Prostate gland (tissue), 2 donors: ENCODE measurements at regions not wholly inside any gene's neighbourhood (a gene's known extent, or its start where the extent isn't known, plus 50 kb on each side); places are given as distances from the start of the nearest gene placed in this dataset.

Source experiments
- POLR2A ChIP-seq: fragments of 450-650 bp; IDR thresholded peaks from one replicate; pipeline ENCODE4 v1.6.1; 2016; ENCODE audit warnings: antibody characterized with exemption, mild to moderate bottlenecking
- POLR2AphosphoS5 ChIP-seq: sonication (generic); formaldehyde crosslinking; IDR thresholded peaks from one replicate; pipeline ENCODE4 v1.6.1; 2017; ENCODE audit warnings: antibody characterized with exemption
- TF ChIP-seq, protein P1 (sequence below), 4 experiments: fragments of 200-600 bp in 2 of 4; fragments of 450-650 bp in 2 of 4; sonication (generic) in 2 of 4; IDR thresholded peaks; 1 replicate in 3 of 4; 2 replicates in 1 of 4; pipeline ENCODE4 v1.5.1; 2016 to 2019; ENCODE audit warnings: antibody characterized with exemption in 4 of 4, mild to moderate bottlenecking in 2 of 4, moderate library complexity in 2 of 4

- TF ChIP-seq POLR2AphosphoS5, result no peak
- TF ChIP-seq, protein P1, sequence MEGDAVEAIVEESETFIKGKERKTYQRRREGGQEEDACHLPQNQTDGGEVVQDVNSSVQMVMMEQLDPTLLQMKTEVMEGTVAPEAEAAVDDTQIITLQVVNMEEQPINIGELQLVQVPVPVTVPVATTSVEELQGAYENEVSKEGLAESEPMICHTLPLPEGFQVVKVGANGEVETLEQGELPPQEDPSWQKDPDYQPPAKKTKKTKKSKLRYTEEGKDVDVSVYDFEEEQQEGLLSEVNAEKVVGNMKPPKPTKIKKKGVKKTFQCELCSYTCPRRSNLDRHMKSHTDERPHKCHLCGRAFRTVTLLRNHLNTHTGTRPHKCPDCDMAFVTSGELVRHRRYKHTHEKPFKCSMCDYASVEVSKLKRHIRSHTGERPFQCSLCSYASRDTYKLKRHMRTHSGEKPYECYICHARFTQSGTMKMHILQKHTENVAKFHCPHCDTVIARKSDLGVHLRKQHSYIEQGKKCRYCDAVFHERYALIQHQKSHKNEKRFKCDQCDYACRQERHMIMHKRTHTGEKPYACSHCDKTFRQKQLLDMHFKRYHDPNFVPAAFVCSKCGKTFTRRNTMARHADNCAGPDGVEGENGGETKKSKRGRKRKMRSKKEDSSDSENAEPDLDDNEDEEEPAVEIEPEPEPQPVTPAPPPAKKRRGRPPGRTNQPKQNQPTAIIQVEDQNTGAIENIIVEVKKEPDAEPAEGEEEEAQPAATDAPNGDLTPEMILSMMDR (IDR thresholded peaks at IDR 0.05), result no peak
- TF ChIP-seq POLR2A, result no peak
These were observed 85.3 kb downstream of the SPTSSA start for GRCh38 chr14:34376649-34377267.
